ENCODE measurements at regions not wholly inside any gene's neighbourhood (a gene's known extent, or its start where the extent isn't known, plus 50 kb on each side); places are given as distances from the start of the nearest gene placed in this dataset.
"Not testable (repeated sequence)": the region's sequence is repeated elsewhere in the genome, so short reads cannot be mapped to it uniquely, and the experiment has no call there.

DNA sequence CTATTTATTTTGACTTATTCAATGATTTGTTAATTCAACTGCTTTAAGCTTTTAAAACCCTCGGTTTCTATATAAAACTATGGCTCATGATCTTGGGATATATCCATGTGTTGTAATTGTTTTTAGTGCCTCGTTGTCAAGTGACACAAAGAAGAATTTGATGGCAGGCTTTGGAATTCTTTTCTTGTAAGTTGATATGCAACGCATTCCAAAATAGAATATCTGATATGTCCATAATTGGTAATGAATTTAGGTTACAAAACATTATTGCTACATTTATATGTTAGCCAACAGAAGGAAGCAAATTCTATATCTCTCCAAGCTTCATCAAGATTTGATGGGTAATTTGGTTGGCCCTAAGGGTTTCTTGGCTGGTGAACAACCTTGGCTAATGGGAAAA is 220.4 kb upstream of the RIMS1 start:
- TF ChIP-seq, protein P1, sequence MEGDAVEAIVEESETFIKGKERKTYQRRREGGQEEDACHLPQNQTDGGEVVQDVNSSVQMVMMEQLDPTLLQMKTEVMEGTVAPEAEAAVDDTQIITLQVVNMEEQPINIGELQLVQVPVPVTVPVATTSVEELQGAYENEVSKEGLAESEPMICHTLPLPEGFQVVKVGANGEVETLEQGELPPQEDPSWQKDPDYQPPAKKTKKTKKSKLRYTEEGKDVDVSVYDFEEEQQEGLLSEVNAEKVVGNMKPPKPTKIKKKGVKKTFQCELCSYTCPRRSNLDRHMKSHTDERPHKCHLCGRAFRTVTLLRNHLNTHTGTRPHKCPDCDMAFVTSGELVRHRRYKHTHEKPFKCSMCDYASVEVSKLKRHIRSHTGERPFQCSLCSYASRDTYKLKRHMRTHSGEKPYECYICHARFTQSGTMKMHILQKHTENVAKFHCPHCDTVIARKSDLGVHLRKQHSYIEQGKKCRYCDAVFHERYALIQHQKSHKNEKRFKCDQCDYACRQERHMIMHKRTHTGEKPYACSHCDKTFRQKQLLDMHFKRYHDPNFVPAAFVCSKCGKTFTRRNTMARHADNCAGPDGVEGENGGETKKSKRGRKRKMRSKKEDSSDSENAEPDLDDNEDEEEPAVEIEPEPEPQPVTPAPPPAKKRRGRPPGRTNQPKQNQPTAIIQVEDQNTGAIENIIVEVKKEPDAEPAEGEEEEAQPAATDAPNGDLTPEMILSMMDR (IDR thresholded peaks at IDR 0.05) = no peak
- no peaks in the 10 kb centered on the region for H3K36me3 ChIP-seq
- intact Hi-C loops (cut with DNase I) = no loop called here
- no peak for ATAC-seq
- no peaks in the 10 kb centered on the region for H3K9me3 ChIP-seq
- H3K4me3 ChIP-seq = no peak overlapping the region
- H3K4me1 ChIP-seq = no peaks in the 10 kb centered on the region
- DNase-seq = no peak
- H3K27ac ChIP-seq = no peak overlapping the region
- H3K27me3 ChIP-seq = no peaks in the 10 kb centered on the region

DNA sequence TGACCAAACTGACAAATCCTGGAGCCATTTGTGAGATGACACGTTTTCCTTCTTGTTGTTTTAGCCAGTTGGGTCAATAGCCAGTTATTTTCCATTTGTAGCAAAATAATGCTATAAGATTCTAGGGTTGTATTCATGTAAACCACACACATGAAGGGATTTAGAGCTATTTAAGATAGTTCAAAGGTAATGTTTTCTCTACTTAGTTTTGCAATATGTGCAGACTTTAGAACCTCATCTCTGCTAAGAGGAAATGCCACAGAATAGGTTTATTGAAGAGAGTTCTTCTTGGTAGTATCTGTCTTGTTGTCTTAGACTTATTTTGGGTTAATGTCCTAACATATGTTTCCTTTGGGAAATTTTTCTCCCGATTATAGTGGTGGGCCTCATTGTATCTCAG is 213.5 kb upstream of the RIMS1 start:
- H3K9me3 ChIP-seq = no peaks in the 10 kb centered on the region
- H3K36me3 ChIP-seq = no peaks in the 10 kb centered on the region
- intact Hi-C loops (cut with DNase I) = no loop called here
- no peak overlapping the region for H3K27ac ChIP-seq
- no peaks in the 10 kb centered on the region for H3K27me3 ChIP-seq
- no peaks in the 10 kb centered on the region for H3K4me1 ChIP-seq
- DNase-seq = no peak
- TF ChIP-seq, protein P1 (IDR thresholded peaks at IDR 0.05) = no peak
- H3K4me3 ChIP-seq = no peak overlapping the region
- ATAC-seq = no peak

DNA sequence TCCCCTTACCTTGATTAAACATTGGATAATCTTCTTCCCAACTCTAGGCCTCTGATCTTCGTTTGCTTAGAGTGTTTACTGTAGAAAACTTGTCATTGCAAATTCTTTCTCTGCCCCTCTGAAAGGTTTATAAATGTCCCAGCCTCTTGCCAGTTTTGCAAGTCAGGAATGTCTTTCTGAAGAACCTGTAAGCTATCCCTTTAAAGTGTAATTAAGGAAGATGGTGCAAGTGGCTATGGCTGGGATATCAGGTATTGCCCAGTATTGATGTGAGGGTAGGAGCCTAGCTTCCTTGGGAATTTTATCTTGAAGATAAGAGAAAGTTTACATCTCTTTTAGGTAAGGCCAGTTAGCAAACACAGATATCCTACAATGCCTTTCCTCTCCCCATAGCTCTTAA is 211.0 kb upstream of the RIMS1 start:
- ATAC-seq (no peak), DNase-seq (no peak)
- H3K36me3 ChIP-seq = no peaks in the 10 kb centered on the region
- no peaks in the 10 kb centered on the region for H3K4me1 ChIP-seq
- no peaks in the 10 kb centered on the region for H3K9me3 ChIP-seq
- no peak overlapping the region for H3K27ac ChIP-seq
- intact Hi-C loops (cut with DNase I) = no loop called here
- no peak overlapping the region for H3K4me3 ChIP-seq
- TF ChIP-seq, protein P1 (IDR thresholded peaks at IDR 0.05) = no peak
- no peaks in the 10 kb centered on the region for H3K27me3 ChIP-seq

DNA sequence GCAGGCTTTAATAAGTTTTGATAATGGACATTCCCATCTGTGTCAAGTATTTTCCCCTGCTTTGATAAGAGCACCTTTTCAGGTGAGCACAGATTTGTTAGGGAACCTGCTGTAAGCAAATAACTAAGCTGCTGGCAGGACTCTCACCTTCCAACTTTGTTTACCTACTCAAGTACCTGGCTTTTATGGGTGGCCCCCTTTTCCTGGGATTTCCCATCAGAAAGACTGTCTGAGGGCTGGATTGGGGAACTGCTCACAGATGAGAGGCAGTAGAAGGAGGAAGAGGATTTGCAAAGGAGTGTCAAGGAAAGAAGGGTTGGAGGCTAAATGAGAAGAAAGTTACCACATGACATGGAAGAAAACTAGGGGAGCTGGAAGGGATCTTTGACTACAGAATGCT is 210.1 kb upstream of the RIMS1 start:
- Histone ChIP-seq H3K4me1 (no peaks in the 10 kb centered on the region), H3K27me3 (no peaks in the 10 kb centered on the region), H3K27ac (no peak overlapping the region), H3K4me3 (no peak overlapping the region), H3K36me3 (no peaks in the 10 kb centered on the region), H3K9me3 (no peaks in the 10 kb centered on the region)
- TF ChIP-seq, protein P1 (IDR thresholded peaks at IDR 0.05) = no peak
- DNase-seq = no peak
- intact Hi-C loops (cut with DNase I) = no loop called here
- ATAC-seq = no peak

DNA sequence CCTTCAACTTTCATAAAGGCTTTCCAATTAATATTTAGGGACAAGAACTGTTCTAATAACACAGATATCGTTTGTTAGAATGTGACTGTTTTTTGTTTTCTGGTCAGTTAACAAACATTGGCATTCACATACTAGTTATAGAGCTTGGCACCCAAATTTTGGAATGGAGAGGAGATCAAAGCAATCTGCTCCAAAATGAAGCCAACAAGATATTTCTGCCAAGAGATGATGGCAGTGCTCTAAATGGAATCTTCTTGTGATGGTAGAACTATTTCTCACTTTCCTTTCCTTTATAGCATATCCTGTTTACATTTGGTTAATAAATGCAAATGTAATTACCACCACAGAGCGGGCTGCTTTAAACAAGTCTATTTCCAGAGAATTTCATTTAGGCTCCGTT is 208.3 kb upstream of the RIMS1 start:
- no peaks in the 10 kb centered on the region for H3K27me3 ChIP-seq
- DNase-seq = no peak
- no peak overlapping the region for H3K27ac ChIP-seq
- ATAC-seq = no peak
- TF ChIP-seq, protein P1 (IDR thresholded peaks at IDR 0.05) = no peak
- H3K4me3 ChIP-seq = no peak overlapping the region
- no peaks in the 10 kb centered on the region for H3K9me3 ChIP-seq
- H3K36me3 ChIP-seq = no peaks in the 10 kb centered on the region
- intact Hi-C loops (cut with DNase I) = no loop called here
- no peaks in the 10 kb centered on the region for H3K4me1 ChIP-seq

DNA sequence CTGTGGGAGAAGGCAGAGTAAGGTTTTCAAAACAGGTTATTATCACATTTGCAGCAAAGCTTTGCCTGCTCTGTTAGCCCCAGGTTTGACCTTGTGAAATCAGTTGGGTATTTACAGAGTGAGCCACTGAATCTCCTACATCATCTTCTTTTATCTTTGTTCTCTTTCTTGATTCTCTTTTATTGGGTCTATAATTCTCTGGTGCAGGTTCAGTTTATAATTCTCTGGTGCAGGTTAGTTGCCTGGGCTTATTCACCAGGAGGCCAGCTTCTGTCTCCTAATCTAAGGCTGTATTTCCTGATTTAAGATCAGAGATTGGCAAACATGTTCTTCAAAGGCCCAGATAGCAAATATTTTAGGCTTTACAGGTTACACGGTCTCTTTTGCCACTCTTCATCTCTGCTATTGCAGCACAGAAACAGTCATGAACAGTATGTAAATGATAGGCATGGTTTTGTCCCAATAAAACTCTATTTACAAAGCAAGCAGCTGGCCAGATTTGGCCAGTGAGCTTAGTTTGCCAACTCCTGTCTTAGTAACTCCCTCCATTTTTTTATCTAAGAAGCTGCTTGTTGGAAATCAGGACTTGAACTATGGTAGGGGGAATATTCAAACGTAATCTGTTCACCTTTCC is 205.0 kb upstream of the RIMS1 start:
- no peak for DNase-seq
- Histone ChIP-seq H3K36me3 (no peaks in the 10 kb centered on the region), H3K27me3 (no peaks in the 10 kb centered on the region), H3K27ac (no peak overlapping the region), H3K9me3 (no peaks in the 10 kb centered on the region), H3K4me1 (no peaks in the 10 kb centered on the region), H3K4me3 (no peak overlapping the region)
- TF ChIP-seq, protein P1 (IDR thresholded peaks at IDR 0.05) = no peak
- ATAC-seq = no peak
- intact Hi-C loops (cut with DNase I) = no loop called here

DNA sequence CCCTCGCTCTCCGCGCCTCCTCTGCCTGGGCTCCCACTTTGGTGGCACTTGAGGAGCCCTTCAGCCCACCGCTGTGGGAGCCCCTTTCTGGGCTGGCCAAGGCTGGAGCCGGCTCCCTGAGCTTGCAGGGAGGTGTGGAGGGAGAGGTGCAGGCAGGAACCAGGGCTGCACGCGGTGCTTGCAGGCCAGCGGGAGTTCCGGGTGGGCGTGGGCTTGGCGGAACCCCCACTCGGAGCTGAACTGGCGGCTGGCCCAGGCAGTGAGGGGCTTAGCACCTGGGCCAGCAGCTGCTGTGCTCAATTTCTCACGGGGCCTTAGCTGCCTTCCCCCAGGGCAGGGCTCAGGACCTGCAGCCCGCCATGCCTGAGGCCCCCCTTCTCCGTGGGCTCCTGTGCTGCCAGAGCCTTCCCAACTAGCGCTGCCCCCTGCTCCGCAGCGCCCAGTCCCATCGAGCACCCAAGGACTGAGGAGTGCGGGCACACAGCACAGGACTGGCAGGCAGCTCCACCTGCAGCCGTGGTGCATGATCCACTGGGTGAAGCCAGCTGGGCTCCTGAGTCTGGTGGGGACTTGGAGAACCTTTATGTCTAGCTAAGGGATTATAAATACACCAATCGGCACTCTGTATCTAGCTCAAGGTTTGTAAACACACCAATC is 200.2 kb upstream of the RIMS1 start:
- H3K36me3 ChIP-seq; ATAC-seq; H3K27me3 ChIP-seq; H3K27ac ChIP-seq; intact Hi-C loops (cut with DNase I); H3K4me1 ChIP-seq; H3K9me3 ChIP-seq; H3K4me3 ChIP-seq: not testable (repeated sequence)
- DNase-seq = peak; percentile 53

All from upper lobe of right lung (tissue), 1 donor.